PC-3 (cell line): ENCODE measurements at regions not wholly inside any gene's neighbourhood (a gene's known extent, or its start where the extent isn't known, plus 50 kb on each side); places are given as distances from the start of the nearest gene placed in this dataset.

Experiments
- ATAC-seq: fragments of 200-7000 bp; cut with Tn5 transposase; 2 replicates; pipeline ENCODE4 v1.9.1; 2020; ENCODE audit warnings: mild to moderate bottlenecking, moderate library complexity
- BruUV-seq: library from RNA; stranded (reverse); fragments of 400-500 nt; replicated peaks from 2 replicates; lab custom pipeline; 2021; lab: Mats Ljungman, UMichigan
- CTCF ChIA-PET: fragments of 300-600 bp; sonication (Branson Sonifier 250); formaldehyde crosslinking; loops from one replicate; lab custom pipeline; 2022; ENCODE audit warnings: antibody characterized with exemption; lab: Charles Lee
- POLR2A ChIA-PET: fragments of 300-600 bp; sonication (Branson Sonifier 250); formaldehyde crosslinking; loops from one replicate; lab custom pipeline; 2022; ENCODE audit warnings: antibody characterized with exemption; ENCODE audit not compliant: unreplicated experiment; lab: Charles Lee
- DNase-seq: peaks from one replicate; pipeline ENCODE4 v3.0.0-alpha.2; 2015
- H2AFZ ChIP-seq: fragments of 300-600 bp; sonication (generic); 2 replicates; pipeline ENCODE4 v1.6.0; 2016; ENCODE audit warnings: antibody characterized with exemption, low read length
- H3F3A ChIP-seq: fragments of 300-600 bp; sonication (generic); one replicate; pipeline ENCODE4 v1.6.0; 2017; ENCODE audit warnings: antibody characterized with exemption, low read length, control low read depth, mild to moderate bottlenecking; ENCODE audit not compliant: unreplicated experiment
- H3K27ac ChIP-seq: fragments of 300-600 bp; sonication (generic); 2 replicates; pipeline ENCODE4 v1.5.1; 2016; ENCODE audit warnings: mild to moderate bottlenecking, low read length
- H3K27me3 ChIP-seq: fragments of 300-600 bp; sonication (generic); 2 replicates; pipeline ENCODE4 v1.6.1; 2016; ENCODE audit warnings: low read length, mixed read lengths
- H3K36me3 ChIP-seq: fragments of 300-600 bp; sonication (generic); 2 replicates; pipeline ENCODE4 v1.6.1; 2016; ENCODE audit warnings: low read depth, mixed run types, low read length, mixed read lengths
- H3K4me1 ChIP-seq: fragments of 300-600 bp; sonication (generic); 2 replicates; pipeline ENCODE4 v1.5.1; 2016; ENCODE audit warnings: low read length; ENCODE audit not compliant: insufficient read depth
- H3K4me2 ChIP-seq: fragments of 300-600 bp; sonication (generic); 2 replicates; pipeline ENCODE4 v1.6.0; 2016; ENCODE audit warnings: low read length
- H3K4me3 ChIP-seq: fragments of 300-600 bp; sonication (generic); 2 replicates; pipeline ENCODE4 v1.5.1; 2016; ENCODE audit warnings: mild to moderate bottlenecking, low read length, mixed read lengths
- H3K79me2 ChIP-seq: fragments of 300-600 bp; sonication (generic); 2 replicates; pipeline ENCODE4 v1.6.1; 2017; ENCODE audit warnings: low read length, mixed read lengths
- H3K9ac ChIP-seq: fragments of 300-600 bp; sonication (generic); 2 replicates; pipeline ENCODE4 v1.6.0; 2016; ENCODE audit warnings: mild to moderate bottlenecking, low read length
- H3K9me2 ChIP-seq: fragments of 300-600 bp; sonication (generic); replicated peaks from 2 replicates; pipeline ENCODE4 v1.6.1; 2016; ENCODE audit warnings: mixed run types, low read length, mixed read lengths
- H3K9me3 ChIP-seq: fragments of 300-600 bp; sonication (generic); 2 replicates; pipeline ENCODE4 v1.6.1; 2016; ENCODE audit warnings: low read length, mixed read lengths
- H4K20me1 ChIP-seq: fragments of 300-600 bp; sonication (generic); 2 replicates; pipeline ENCODE4 v1.6.1; 2016; ENCODE audit warnings: low read length, mixed read lengths
- CTCF ChIP-seq: fragments of 300-600 bp; sonication (generic); conservative IDR thresholded peaks from 2 replicates; pipeline ENCODE4 v1.5.1; 2017; ENCODE audit warnings: antibody characterized with exemption, low read depth, mild to moderate bottlenecking, low read length
- EZH2 ChIP-seq: fragments of 300-600 bp; sonication (generic); IDR thresholded peaks from one replicate; pipeline ENCODE4 v1.6.1; 2017; ENCODE audit warnings: antibody characterized with exemption, mild to moderate bottlenecking, low read length; ENCODE audit not compliant: unreplicated experiment
- EZH2phosphoT487 ChIP-seq: fragments of 300-600 bp; sonication (generic); IDR thresholded peaks from 2 replicates; pipeline ENCODE4 v1.6.1; 2018; ENCODE audit warnings: mild to moderate bottlenecking, antibody characterized with exemption, low read length, borderline replicate concordance
- intact Hi-C: fragments of 100-400 bp; cut with micrococcal nuclease; formaldehyde crosslinking; loops from 2 replicates; pipeline ENCODE4 v1.9.0; 2023

- no peaks in the 10 kb centered on the region for H3K27me3 ChIP-seq
- BruUV-seq: no TSS peak
- ChIA-PET POLR2A (no interaction called here), CTCF (no interaction called here)
- DNase-seq (no peak), ATAC-seq (no peak)
- no peak overlapping the region for H3K9ac ChIP-seq
- no peaks in the 10 kb centered on the region for H3K9me3 ChIP-seq
- no peak overlapping the region for H3K4me2 ChIP-seq
- H3K79me2 ChIP-seq: no peaks in the 10 kb centered on the region
- no peak overlapping the region for H3K4me3 ChIP-seq
- no peak overlapping the region for H2AFZ ChIP-seq
- no peaks in the 10 kb centered on the region for H3F3A ChIP-seq
- H3K4me1 ChIP-seq: peaks cover 24% of the 10 kb centered on the region
- intact Hi-C loops: no loop called here
- no peak overlapping the region for H3K27ac ChIP-seq
- no peaks in the 10 kb centered on the region for H3K9me2 ChIP-seq
- no peak for TF ChIP-seq EZH2phosphoT487
- TF ChIP-seq EZH2: no peak
- TF ChIP-seq CTCF: no peak
- no peaks in the 10 kb centered on the region for H3K36me3 ChIP-seq
- H4K20me1 ChIP-seq: no peaks in the 10 kb centered on the region
Observed at GRCh38 chr20:47991875-47992488, 206.7 kb upstream of the SULF2 start.

- Histone ChIP-seq H3K4me3 (no peak overlapping the region), H3K9me2 (no peaks in the 10 kb centered on the region), H3K9me3 (no peaks in the 10 kb centered on the region), H3K27ac (peak overlapping the region; percentile 83), H3K9ac (peak overlapping the region; percentile 26; the same call in 1 of the 2 replicates), H3K36me3 (no peaks in the 10 kb centered on the region), H2AFZ (no peak overlapping the region), H4K20me1 (no peaks in the 10 kb centered on the region), H3K79me2 (no peaks in the 10 kb centered on the region), H3K4me1 (peaks cover 24% of the 10 kb centered on the region), H3F3A (no peaks in the 10 kb centered on the region), H3K27me3 (no peaks in the 10 kb centered on the region), H3K4me2 (peak overlapping the region; percentile 64)
- CTCF ChIA-PET: no interaction called here
- ATAC-seq (no peak), DNase-seq (no peak)
- POLR2A ChIA-PET: no interaction called here
- BruUV-seq: no TSS peak
- TF ChIP-seq EZH2 (no peak), CTCF (no peak), EZH2phosphoT487 (no peak)
- intact Hi-C loops: no loop called here
Observed at GRCh38 chr20:47990507-47991150, 205.3 kb upstream of the SULF2 start.

GRCh38 chr20:47989957-47990356 lies 204.7 kb upstream of the SULF2 start:
- BruUV-seq: no TSS peak
- ATAC-seq: peak; percentile 86
- no peaks in the 10 kb centered on the region for H4K20me1 ChIP-seq

More at GRCh38 chr20:47989957-47990356, 204.7 kb upstream of the SULF2 start:
- no peaks in the 10 kb centered on the region for H3F3A ChIP-seq
- POLR2A ChIA-PET: no interaction called here
- peak overlapping the region; percentile 64 for H3K4me2 ChIP-seq
- intact Hi-C loops: no loop called here
- peak overlapping the region; percentile 83 for H3K27ac ChIP-seq
- peaks cover 30% of the 10 kb centered on the region for H3K4me1 ChIP-seq
- H3K79me2 ChIP-seq: no peaks in the 10 kb centered on the region
- no peaks in the 10 kb centered on the region for H3K36me3 ChIP-seq
- no peaks in the 10 kb centered on the region for H3K9me3 ChIP-seq
- TF ChIP-seq EZH2 (no peak), EZH2phosphoT487 (no peak), CTCF (no peak)
- peak overlapping the region; percentile 62 for H3K9ac ChIP-seq
- CTCF ChIA-PET: no interaction called here
- no peak overlapping the region for H3K4me3 ChIP-seq
- no peaks in the 10 kb centered on the region for H3K9me2 ChIP-seq
- H3K27me3 ChIP-seq: no peaks in the 10 kb centered on the region
- DNase-seq: peak; percentile 88
- H2AFZ ChIP-seq: peak overlapping the region; percentile 57
